NOMO-1 treated with dmso at 0.1 percent for 144 hours (cell line): ENCODE measurements at regions not wholly inside any gene's neighbourhood (a gene's known extent, or its start where the extent isn't known, plus 50 kb on each side); places are given as distances from the start of the nearest gene placed in this dataset.

Experiments
- DNase-seq: peaks from one replicate; lab custom pipeline; 2025; ENCODE audit not compliant: unreplicated experiment; lab: John Stamatoyannopoulos, UW

- DNase-seq, result no peak
Measured at GRCh38 chr5:4661836-4662235, 478.3 kb upstream of the ADAMTS16 start.

- no peak for DNase-seq
Measured at GRCh38 chr5:4662756-4663155, 477.4 kb upstream of the ADAMTS16 start.

- DNase-seq, result no peak
Measured at GRCh38 chr5:4665911-4666310, 474.2 kb upstream of the ADAMTS16 start.

- DNase-seq, result no peak
Measured at GRCh38 chr5:4674166-4674565, 466.0 kb upstream of the ADAMTS16 start.

GRCh38 chr5:4676934-4677333 is 463.2 kb upstream of the ADAMTS16 start:
- no peak for DNase-seq

- no peak for DNase-seq
Measured at GRCh38 chr5:4684946-4685345, 455.2 kb upstream of the ADAMTS16 start.

GRCh38 chr5:4698596-4698995 is 441.5 kb upstream of the ADAMTS16 start:
- no peak for DNase-seq

- DNase-seq, result no peak
Measured at GRCh38 chr5:4699592-4699991, 440.5 kb upstream of the ADAMTS16 start.

GRCh38 chr5:4700069-4700468 is 440.1 kb upstream of the ADAMTS16 start:
- DNase-seq, result peak; percentile 27

- DNase-seq, result no peak
Measured at GRCh38 chr5:4700871-4701270, 439.3 kb upstream of the ADAMTS16 start.

GRCh38 chr5:4703931-4704458 is 436.1 kb upstream of the ADAMTS16 start:
- no peak for DNase-seq

GRCh38 chr5:4704951-4705350 is 435.2 kb upstream of the ADAMTS16 start:
- DNase-seq, result no peak

GRCh38 chr5:4716781-4717180 is 423.3 kb upstream of the ADAMTS16 start:
- DNase-seq, result no peak

- DNase-seq, result no peak
Measured at GRCh38 chr5:4717446-4717845, 422.7 kb upstream of the ADAMTS16 start.

GRCh38 chr5:4720831-4721230 is 419.3 kb upstream of the ADAMTS16 start:
- no peak for DNase-seq

GRCh38 chr5:4722886-4723285 is 417.2 kb upstream of the ADAMTS16 start:
- DNase-seq, result no peak

GRCh38 chr5:4725594-4725993 is 414.5 kb upstream of the ADAMTS16 start:
- no peak for DNase-seq

- DNase-seq, result no peak
Measured at GRCh38 chr5:4730279-4730678, 409.9 kb upstream of the ADAMTS16 start.

- DNase-seq, result no peak
Measured at GRCh38 chr5:4734348-4734747, 405.8 kb upstream of the ADAMTS16 start.

- DNase-seq, result no peak
Measured at GRCh38 chr5:4735261-4735660, 404.9 kb upstream of the ADAMTS16 start.

- no peak for DNase-seq
Measured at GRCh38 chr5:4737868-4738267, 402.3 kb upstream of the ADAMTS16 start.

- DNase-seq, result no peak
Measured at GRCh38 chr5:4738298-4738697, 401.8 kb upstream of the ADAMTS16 start.

GRCh38 chr5:4740156-4740555 is 400.0 kb upstream of the ADAMTS16 start:
- DNase-seq, result no peak

GRCh38 chr5:4758550-4758949 is 381.6 kb upstream of the ADAMTS16 start:
- DNase-seq, result no peak
